Upper lobe of left lung (tissue), 6 donors: ENCODE measurements at regions not wholly inside any gene's neighbourhood (a gene's known extent, or its start where the extent isn't known, plus 50 kb on each side); places are given as distances from the start of the nearest gene placed in this dataset.
"Not testable (repeated sequence)": the region's sequence is repeated elsewhere in the genome, so short reads cannot be mapped to it uniquely, and the experiment has no call there.

Source experiments
- ATAC-seq, 2 donors: fragments of 200-7000 bp; cut with Tn5 transposase; one replicate each; pipeline ENCODE4 v1.9.1; 2022; ENCODE audit warnings: mild to moderate bottlenecking in 2 of 2, moderate library complexity in 2 of 2; ENCODE audit not compliant: low FRiP score in 2 of 2
- DNase-seq, 2 donors: peaks; one replicate each; pipeline ENCODE4 v3.0.0-alpha.2; 2019 to 2020
- H3K27ac ChIP-seq, 4 donors: fragments of 200-600 bp; sonication (generic); one replicate each; pipeline ENCODE4 v1.5.1; 2016 to 2019
- H3K27me3 ChIP-seq, 4 donors: fragments of 200-600 bp; sonication (generic); one replicate each; pipeline ENCODE4 v1.5.1; 2017 to 2019
- H3K36me3 ChIP-seq, 4 donors: fragments of 200-600 bp; sonication (generic); one replicate each; pipeline ENCODE4 v1.5.1; 2016 to 2019
- H3K4me1 ChIP-seq, 4 donors: fragments of 200-600 bp; sonication (generic); one replicate each; pipeline ENCODE4 v1.5.1; 2018 to 2019
- H3K4me3 ChIP-seq, 4 donors: fragments of 200-600 bp; sonication (generic); one replicate each; pipeline ENCODE4 v1.5.1; 2017 to 2019; ENCODE audit warnings: mild to moderate bottlenecking in 2 of 4, moderate library complexity in 1 of 4
- H3K9me3 ChIP-seq, 4 donors: fragments of 200-600 bp; sonication (generic); one replicate each; pipeline ENCODE4 v1.5.1; 2018 to 2019
- EP300 ChIP-seq, 4 donors: sonication (generic); formaldehyde crosslinking; IDR thresholded peaks; one replicate each; pipeline ENCODE4 v1.5.1; 2017; ENCODE audit warnings: antibody characterized with exemption in 4 of 4, control low read depth in 2 of 4
- POLR2A ChIP-seq, 4 donors: fragments of 450-650 bp; IDR thresholded peaks; one replicate each; pipeline ENCODE4 v1.5.1; 2016 to 2017; ENCODE audit warnings: antibody characterized with exemption in 4 of 4, mild to moderate bottlenecking in 2 of 4
- POLR2AphosphoS5 ChIP-seq, 2 donors: sonication (generic); formaldehyde crosslinking; IDR thresholded peaks; one replicate each; pipeline ENCODE4 v1.5.1; 2017; ENCODE audit warnings: antibody characterized with exemption in 2 of 2
- WGBS, 2 donors: methylation state at CpG; one replicate each; pipeline ENCODE4 v1.1.5; 2017 to 2018; 5-methylcytosine and 5-hydroxymethylcytosine counted together
- TF ChIP-seq, protein P1 (sequence below), 6 experiments: fragments of 450-650 bp in 4 of 6; fragments of 200-600 bp in 2 of 6; sonication (generic) in 2 of 6; IDR thresholded peaks; one replicate each; pipeline ENCODE4 v1.5.1; 2016 to 2019; ENCODE audit warnings: antibody characterized with exemption in 6 of 6
- donor health status: DM: no; HTN: no; CAD: no; lungs with moderate emphysema.
- donor health status: DM: no; HTN: yes; CAD: no; lungs with severe emphysema.

DNA sequence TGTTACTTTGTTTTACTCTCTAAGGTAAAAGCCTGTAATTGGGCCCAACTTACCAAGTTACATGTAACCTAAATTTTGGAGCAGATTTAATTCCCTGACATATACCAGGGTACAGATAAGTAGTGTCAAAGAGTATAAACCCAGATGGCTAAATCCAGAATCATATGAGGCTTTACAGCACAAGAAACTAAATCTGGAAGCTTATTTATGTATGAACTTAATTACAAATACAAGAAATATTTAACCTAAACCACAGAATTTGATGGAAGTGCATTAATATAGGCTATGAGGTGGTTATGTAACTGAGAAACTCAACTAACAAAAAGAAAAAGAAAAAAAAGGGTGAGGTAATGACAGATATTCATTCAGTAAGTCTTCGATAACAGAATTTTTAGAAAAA, 930.2 kb upstream of the ALCAM start:
- no peak overlapping the region for H3K27ac ChIP-seq
- no peaks in the 10 kb centered on the region for H3K9me3 ChIP-seq
- no peaks in the 10 kb centered on the region for H3K27me3 ChIP-seq
- DNase-seq (no peak), ATAC-seq (no peak)
- peaks cover 0 to 3% (median 0%) of the 10 kb centered on the region in 4 donors for H3K4me1 ChIP-seq
- TF ChIP-seq POLR2A (IDR thresholded peaks at IDR 0.05) (no peak), POLR2AphosphoS5 (IDR thresholded peaks at IDR 0.05) (no peak), EP300 (IDR thresholded peaks at IDR 0.05) (no peak)
- TF ChIP-seq, protein P1, sequence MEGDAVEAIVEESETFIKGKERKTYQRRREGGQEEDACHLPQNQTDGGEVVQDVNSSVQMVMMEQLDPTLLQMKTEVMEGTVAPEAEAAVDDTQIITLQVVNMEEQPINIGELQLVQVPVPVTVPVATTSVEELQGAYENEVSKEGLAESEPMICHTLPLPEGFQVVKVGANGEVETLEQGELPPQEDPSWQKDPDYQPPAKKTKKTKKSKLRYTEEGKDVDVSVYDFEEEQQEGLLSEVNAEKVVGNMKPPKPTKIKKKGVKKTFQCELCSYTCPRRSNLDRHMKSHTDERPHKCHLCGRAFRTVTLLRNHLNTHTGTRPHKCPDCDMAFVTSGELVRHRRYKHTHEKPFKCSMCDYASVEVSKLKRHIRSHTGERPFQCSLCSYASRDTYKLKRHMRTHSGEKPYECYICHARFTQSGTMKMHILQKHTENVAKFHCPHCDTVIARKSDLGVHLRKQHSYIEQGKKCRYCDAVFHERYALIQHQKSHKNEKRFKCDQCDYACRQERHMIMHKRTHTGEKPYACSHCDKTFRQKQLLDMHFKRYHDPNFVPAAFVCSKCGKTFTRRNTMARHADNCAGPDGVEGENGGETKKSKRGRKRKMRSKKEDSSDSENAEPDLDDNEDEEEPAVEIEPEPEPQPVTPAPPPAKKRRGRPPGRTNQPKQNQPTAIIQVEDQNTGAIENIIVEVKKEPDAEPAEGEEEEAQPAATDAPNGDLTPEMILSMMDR (IDR thresholded peaks at IDR 0.05), result no peak
- H3K4me3 ChIP-seq, result no peak overlapping the region
- WGBS, 2 donors, result 91 to 96% methylated on average over 1 of the region's 1 CpG
- H3K36me3 ChIP-seq, result no peaks in the 10 kb centered on the region

DNA sequence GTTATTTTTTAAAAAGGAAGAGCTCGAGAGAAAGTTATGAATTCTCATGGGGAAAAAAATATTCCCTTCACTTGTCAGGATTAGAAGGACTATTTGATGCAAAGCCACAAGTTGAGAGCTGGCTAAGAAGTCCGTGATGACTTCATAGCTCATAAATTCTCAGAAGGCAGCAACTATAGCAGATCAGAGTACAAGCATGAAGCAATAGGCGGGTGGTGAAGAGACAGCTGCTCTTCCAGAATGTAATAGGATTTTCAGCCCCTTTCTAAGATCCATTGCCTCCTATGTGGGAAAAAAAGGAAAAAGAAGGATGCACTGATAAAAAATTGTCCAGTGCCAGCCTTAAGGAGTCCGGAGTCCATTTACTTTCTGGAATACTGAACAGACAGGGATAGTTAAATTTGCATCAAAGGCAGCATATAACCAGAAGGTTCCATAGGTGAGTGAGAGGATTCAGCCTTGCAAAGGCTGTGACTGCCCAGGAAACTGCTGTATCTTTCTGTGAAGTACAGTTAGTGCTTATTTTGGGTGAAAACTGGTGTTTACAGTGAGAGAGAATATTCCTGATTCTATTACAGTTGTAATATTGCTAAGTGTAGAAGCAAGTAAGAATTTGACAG, 929.5 kb upstream of the ALCAM start:
- no peak for TF ChIP-seq POLR2A (IDR thresholded peaks at IDR 0.05)
- no peak for TF ChIP-seq POLR2AphosphoS5 (IDR thresholded peaks at IDR 0.05)
- TF ChIP-seq EP300 (IDR thresholded peaks at IDR 0.05), result no peak
- TF ChIP-seq, protein P1 (IDR thresholded peaks at IDR 0.05), result no peak
- Histone ChIP-seq H3K27me3 (no peaks in the 10 kb centered on the region), H3K27ac (no peak overlapping the region), H3K4me1 (peaks cover 0 to 3% (median 0%) of the 10 kb centered on the region in 4 donors), H3K36me3 (no peaks in the 10 kb centered on the region), H3K4me3 (no peak overlapping the region), H3K9me3 (no peaks in the 10 kb centered on the region)
- 52 to 60% methylated on average over 4 of the region's 4 CpGs for WGBS, 2 donors
- DNase-seq, result no peak
- ATAC-seq, result peak in 1 of 2 donors; percentile 97

DNA sequence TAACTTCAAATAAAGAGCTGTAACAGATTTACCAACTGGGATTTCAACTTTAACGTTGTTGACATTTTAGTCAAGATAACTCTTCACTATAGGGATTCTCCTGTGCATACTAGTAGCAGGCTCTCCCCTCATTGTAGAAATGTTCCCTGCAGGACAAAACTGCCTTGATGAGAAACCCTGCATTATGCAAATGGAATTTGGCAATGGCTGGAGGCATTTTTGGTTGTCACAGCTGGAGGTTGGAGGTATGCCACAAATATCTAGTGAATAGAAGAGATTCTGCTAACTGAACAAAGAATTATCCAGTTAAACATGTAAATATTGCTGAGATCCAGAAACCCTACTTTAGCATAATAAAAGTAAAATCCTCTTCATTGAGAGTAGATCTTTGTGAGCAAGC, 928.8 kb upstream of the ALCAM start:
- ATAC-seq, result peak in 1 of 2 donors; percentile 82
- Histone ChIP-seq H3K36me3 (no peaks in the 10 kb centered on the region), H3K4me3 (no peak overlapping the region), H3K4me1 (peaks cover 0 to 3% (median 0%) of the 10 kb centered on the region in 4 donors), H3K27me3 (no peaks in the 10 kb centered on the region), H3K27ac (no peak overlapping the region), H3K9me3 (no peaks in the 10 kb centered on the region)
- no peak for DNase-seq
- WGBS, 2 donors, result 25 to 36% methylated on average over 1 of the region's 1 CpG
- TF ChIP-seq EP300 (IDR thresholded peaks at IDR 0.05), result no peak
- TF ChIP-seq, protein P1 (IDR thresholded peaks at IDR 0.05), result no peak
- TF ChIP-seq POLR2A (IDR thresholded peaks at IDR 0.05), result no peak
- TF ChIP-seq POLR2AphosphoS5 (IDR thresholded peaks at IDR 0.05), result no peak

DNA sequence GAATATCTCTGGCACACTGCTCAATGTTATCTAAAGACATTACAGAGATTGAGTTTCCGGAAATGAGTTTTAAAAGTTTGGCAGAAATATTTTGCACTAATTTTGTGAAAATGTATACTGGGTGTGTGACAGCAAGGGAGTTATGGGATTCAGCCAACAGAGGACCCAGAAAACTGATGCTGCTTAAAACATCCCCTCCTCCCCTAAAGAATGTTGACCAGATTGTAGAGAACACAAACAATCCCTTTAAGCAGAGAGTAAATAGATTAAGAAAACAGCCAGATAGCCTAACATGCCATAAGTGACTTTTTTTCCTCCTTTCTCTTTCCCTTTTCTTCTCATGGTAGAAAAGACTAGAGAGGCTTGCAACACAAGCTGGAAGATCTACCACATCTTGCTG, 928.0 kb upstream of the ALCAM start:
- Histone ChIP-seq H3K36me3 (no peaks in the 10 kb centered on the region), H3K27ac (no peak overlapping the region), H3K9me3 (no peaks in the 10 kb centered on the region), H3K4me3 (no peak overlapping the region), H3K27me3 (no peaks in the 10 kb centered on the region), H3K4me1 (peaks cover 0 to 3% (median 0%) of the 10 kb centered on the region in 4 donors)
- 74 to 83% methylated on average over 1 of the region's 1 CpG for WGBS, 2 donors
- DNase-seq, result no peak
- ATAC-seq, result no peak
- TF ChIP-seq, protein P1 (IDR thresholded peaks at IDR 0.05), result no peak
- TF ChIP-seq POLR2A (IDR thresholded peaks at IDR 0.05) (no peak), POLR2AphosphoS5 (IDR thresholded peaks at IDR 0.05) (no peak), EP300 (IDR thresholded peaks at IDR 0.05) (no peak)

DNA sequence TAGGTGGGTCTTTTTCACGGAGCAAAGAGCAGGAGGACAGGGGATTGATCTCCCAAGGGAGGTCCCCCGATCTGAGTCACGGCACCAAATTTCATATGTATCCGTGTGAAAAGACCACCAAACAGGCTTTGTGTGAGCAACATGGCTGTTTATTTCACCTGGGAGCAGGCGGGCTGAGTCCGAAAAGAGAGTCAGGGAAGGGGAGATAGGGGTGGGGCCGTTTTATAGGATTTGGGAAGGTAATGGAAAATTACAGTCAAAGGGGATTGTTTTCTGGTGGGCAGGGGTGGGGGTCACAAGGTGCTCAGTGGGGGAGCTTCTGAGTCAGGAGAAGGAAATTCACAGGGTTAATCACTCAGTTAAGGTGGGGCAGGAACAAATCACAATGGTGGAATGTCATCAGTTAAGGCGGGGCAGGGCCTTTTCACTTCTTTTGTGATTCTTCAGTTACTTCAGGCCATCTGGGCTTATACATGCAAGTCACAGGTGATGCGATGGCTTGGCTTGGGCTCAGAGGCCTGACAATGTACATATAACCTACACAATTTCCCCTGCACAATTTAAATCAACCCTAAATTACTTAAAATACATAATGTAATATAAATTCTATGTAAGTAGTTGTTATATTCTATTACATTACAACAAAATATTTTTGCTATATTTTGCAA, 921.3 kb upstream of the ALCAM start:
- H3K9me3 ChIP-seq, ATAC-seq, DNase-seq, H3K4me1 ChIP-seq, H3K27me3 ChIP-seq, H3K27ac ChIP-seq, H3K36me3 ChIP-seq, H3K4me3 ChIP-seq: not testable (repeated sequence)
- WGBS, 2 donors, result 87 to 90% methylated on average over 8 of the region's 9 CpGs
